IMR-90 (cell line): ENCODE measurements at regions not wholly inside any gene's neighbourhood (a gene's known extent, or its start where the extent isn't known, plus 50 kb on each side); places are given as distances from the start of the nearest gene placed in this dataset.
"Not testable (repeated sequence)": the region's sequence is repeated elsewhere in the genome, so short reads cannot be mapped to it uniquely, and the experiment has no call there.

Source experiments
- ATAC-seq: fragments of 200-7000 bp; cut with Tn5 transposase; 2 replicates; pipeline ENCODE4 v1.9.1; 2020; ENCODE audit warnings: low read depth, mild to moderate bottlenecking, moderate library complexity
- BruUV-seq: library from RNA; stranded (reverse); fragments of 400-500 nt; replicated peaks from 2 replicates; lab custom pipeline; 2021; lab: Mats Ljungman, UMichigan
- CTCF ChIA-PET: fragments of 300-600 bp; formaldehyde crosslinking; extraction: SDS; loops from one replicate; lab custom pipeline; 2021; ENCODE audit warnings: antibody characterized with exemption; lab: Yijun Ruan, JAX
- POLR2A ChIA-PET: fragments of 300-600 bp; sonication (Branson Sonifier 250); formaldehyde crosslinking; loops from one replicate; lab custom pipeline; 2022; ENCODE audit warnings: antibody characterized with exemption; ENCODE audit not compliant: unreplicated experiment; lab: Charles Lee
- DNase-seq: peaks from one replicate; pipeline ENCODE4 v3.0.0; 2013
- H2AFZ ChIP-seq: replicated peaks from 2 replicates; pipeline ENCODE3; 2013; ENCODE audit warnings: low read length, mild to moderate bottlenecking; ENCODE audit not compliant: poor library complexity
- H2AK5ac ChIP-seq: 2 replicates; pipeline ENCODE4 v1.6.1; 2013; ENCODE audit warnings: low read depth, low read length, inconsistent platforms
- H2AK9ac ChIP-seq: replicated peaks from 2 replicates; pipeline ENCODE3; 2013; ENCODE audit warnings: mild to moderate bottlenecking, low read depth, low read length, moderate library complexity; ENCODE audit not compliant: poor library complexity
- H2BK120ac ChIP-seq: 2 replicates; pipeline ENCODE4 v1.6.1; 2013; ENCODE audit warnings: low read depth, low read length, inconsistent platforms
- H2BK15ac ChIP-seq: 3 replicates; pipeline ENCODE4 v1.6.1; 2013; ENCODE audit warnings: low read depth, low read length, inconsistent platforms
- H2BK20ac ChIP-seq: 2 replicates; pipeline ENCODE4 v1.6.1; 2013; ENCODE audit warnings: low read depth, mild to moderate bottlenecking, inconsistent platforms, low read length, moderate library complexity
- H2BK5ac ChIP-seq: 2 replicates; pipeline ENCODE4 v1.6.1; 2013; ENCODE audit warnings: mild to moderate bottlenecking, low read depth, low read length, inconsistent platforms; ENCODE audit not compliant: poor library complexity, severe bottlenecking
- H3K14ac ChIP-seq: replicated peaks from 2 replicates; pipeline ENCODE4 v1.6.1; 2013; ENCODE audit warnings: low read depth, low read length, inconsistent platforms
- H3K18ac ChIP-seq: 2 replicates; pipeline ENCODE4 v1.6.1; 2013; ENCODE audit warnings: low read depth, low read length, control low read depth
- H3K23ac ChIP-seq: 2 replicates; pipeline ENCODE4 v1.6.1; 2013; ENCODE audit warnings: low read depth, low read length, inconsistent platforms
- H3K27ac ChIP-seq: 2 replicates; pipeline ENCODE4 v1.5.1; 2013; ENCODE audit warnings: mild to moderate bottlenecking, control low read depth, low read length; ENCODE audit not compliant: insufficient read depth
- H3K27me3 ChIP-seq: 2 replicates; pipeline ENCODE4 v1.6.1; 2013; ENCODE audit warnings: low read length; ENCODE audit not compliant: control insufficient read depth, insufficient read depth
- H3K36me3 ChIP-seq: 2 replicates; pipeline ENCODE4 v1.6.1; 2013; ENCODE audit warnings: low read length, mixed read lengths; ENCODE audit not compliant: control insufficient read depth, insufficient read depth
- H3K4ac ChIP-seq: 2 replicates; pipeline ENCODE4 v1.6.1; 2013; ENCODE audit warnings: low read depth, low read length, inconsistent platforms
- H3K4me1 ChIP-seq: 2 replicates; pipeline ENCODE4 v1.6.1; 2013; ENCODE audit warnings: low read length, mixed read lengths; ENCODE audit not compliant: control insufficient read depth, insufficient read depth
- H3K4me2 ChIP-seq: 2 replicates; pipeline ENCODE4 v1.6.1; 2013; ENCODE audit warnings: low read depth, mild to moderate bottlenecking, control low read depth, low read length, moderate library complexity
- H3K4me3 ChIP-seq: 2 replicates; pipeline ENCODE4 v1.5.1; 2013; ENCODE audit warnings: low read depth, mild to moderate bottlenecking, control low read depth, low read length, moderate library complexity; ENCODE audit not compliant: insufficient read depth
- H3K56ac ChIP-seq: 2 replicates; pipeline ENCODE4 v1.6.1; 2013; ENCODE audit warnings: low read length, inconsistent platforms; ENCODE audit not compliant: insufficient read depth; ENCODE audit errors: extremely low read depth
- H3K79me1 ChIP-seq, 2 experiments: 2 replicates each; pipeline ENCODE4 v1.6.1; 2013; ENCODE audit warnings: low read length in 2 of 2, inconsistent platforms in 1 of 2, low read depth in 1 of 2
- H3K9ac ChIP-seq: 2 replicates; pipeline ENCODE4 v1.6.1; 2013; ENCODE audit warnings: low read depth, low read length, control low read depth
- H3K9me1 ChIP-seq: 2 replicates; pipeline ENCODE4 v1.6.1; 2013; ENCODE audit warnings: low read length, inconsistent platforms; ENCODE audit not compliant: insufficient read depth
- H3K9me3 ChIP-seq: 2 replicates; pipeline ENCODE4 v1.6.1; 2013; ENCODE audit warnings: low read length; ENCODE audit not compliant: control insufficient read depth, insufficient read depth
- H4K20me1 ChIP-seq: 2 replicates; pipeline ENCODE4 v1.6.1; 2013; ENCODE audit warnings: low read length, inconsistent platforms; ENCODE audit not compliant: insufficient read depth
- H4K5ac ChIP-seq: 2 replicates; pipeline ENCODE4 v1.6.1; 2013; ENCODE audit warnings: mild to moderate bottlenecking, low read depth, low read length, control low read depth
- H4K8ac ChIP-seq, 2 experiments: 2 replicates each; pipeline ENCODE4 v1.6.1; 2013; ENCODE audit warnings: low read depth in 2 of 2, low read length in 2 of 2, control low read depth in 1 of 2, inconsistent platforms in 1 of 2
- H4K91ac ChIP-seq: 2 replicates; pipeline ENCODE4 v1.6.1; 2013; ENCODE audit warnings: low read depth, low read length, inconsistent platforms; ENCODE audit not compliant: insufficient read depth
- whole genome bisulfite sequencing, 2 experiments: methylation state at CpG; one replicate each; pipeline versions ENCODE4 v1.1.5 to v1.1.7; 2013; ENCODE audit warnings: missing lambda C conversion rate in 2 of 2; ENCODE audit not compliant: insufficient read length in 1 of 2; ENCODE audit errors: extremely low coverage in 2 of 2; 5-methylcytosine and 5-hydroxymethylcytosine counted together
- dilution Hi-C: fragments of 300-500 bp; cut with HindIII; formaldehyde crosslinking; loops from one replicate; pipeline ENCODE4 v1.14.3; 2018; ENCODE audit warnings: low sequenced_read_pairs; ENCODE audit not compliant: unreplicated experiment
- in situ Hi-C: fragments of 300-500 bp; cut with MboI; formaldehyde crosslinking; loops from 3 replicates; pipeline ENCODE4 v1.14.3; 2019; ENCODE audit warnings: low sequenced_read_pairs, inconsistent platforms, mixed read lengths
- intact Hi-C: fragments of 100-400 bp; cut with micrococcal nuclease; formaldehyde crosslinking; loops from 2 replicates; pipeline ENCODE4 v1.10.0; 2022

DNA sequence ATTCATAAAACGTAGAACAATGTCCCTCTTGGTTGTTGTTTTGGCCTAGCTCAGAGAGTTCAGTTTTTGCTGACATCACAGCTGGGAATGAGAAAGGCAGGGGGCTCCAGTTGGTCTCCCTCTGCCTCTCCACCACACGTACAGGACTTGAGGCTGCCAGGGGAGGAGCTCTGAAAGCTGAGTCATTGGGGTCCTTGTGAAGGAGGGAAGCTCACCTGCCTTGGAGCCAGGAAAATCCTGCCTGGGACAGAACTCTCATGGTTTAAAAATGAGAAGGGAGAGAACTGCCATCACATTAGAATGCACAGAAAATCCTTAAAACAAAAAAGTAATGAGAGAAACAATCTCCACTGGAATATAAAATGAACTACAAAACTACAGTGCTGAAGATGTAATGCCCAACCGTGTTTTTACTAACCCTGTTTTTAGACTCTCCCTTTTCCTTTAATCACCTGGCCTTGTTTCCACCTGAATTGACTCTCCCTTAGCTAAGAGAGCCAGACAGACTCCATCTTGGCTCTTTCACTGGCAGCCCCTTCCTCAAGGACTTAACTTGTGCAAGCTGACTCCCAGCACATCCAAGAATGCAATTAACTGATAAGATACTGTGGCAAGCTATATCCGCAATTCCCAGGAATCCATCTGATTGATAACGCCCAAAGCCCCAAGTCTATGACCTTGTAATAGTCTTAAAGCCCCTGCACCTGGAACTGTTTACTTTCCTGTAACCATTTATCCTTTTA lies 58.6 kb upstream of the TARP start:
- H3K23ac ChIP-seq, H2BK5ac ChIP-seq, H3K56ac ChIP-seq, DNase-seq, dilution Hi-C loops, H3K9ac ChIP-seq, in situ Hi-C loops, H3K18ac ChIP-seq, H3K4ac ChIP-seq, H4K5ac ChIP-seq, H2AK9ac ChIP-seq, H3K4me1 ChIP-seq, intact Hi-C loops, BruUV-seq, H2BK120ac ChIP-seq, H3K14ac ChIP-seq, H2BK15ac ChIP-seq, H3K27ac ChIP-seq, H4K20me1 ChIP-seq, H3K79me1 ChIP-seq, H2AK5ac ChIP-seq, H2AFZ ChIP-seq, H3K4me2 ChIP-seq, H4K8ac ChIP-seq, H3K9me1 ChIP-seq, ATAC-seq, H3K27me3 ChIP-seq, H2BK20ac ChIP-seq, H4K91ac ChIP-seq, H3K9me3 ChIP-seq, H3K36me3 ChIP-seq, H3K4me3 ChIP-seq, POLR2A ChIA-PET: not testable (repeated sequence)
- no CpG with 5 or more reads among the region's 5 CpGs for WGBS, 2 experiments
- CTCF ChIA-PET: interaction anchor here (1.0 kb wide), 1 partner anchor 14 kb away, joined by 3 read pairs; no protein-coding TSS in a partner anchor
